AG08395 (cell line): ENCODE measurements at regions not wholly inside any gene's neighbourhood (a gene's known extent, or its start where the extent isn't known, plus 50 kb on each side); places are given as distances from the start of the nearest gene placed in this dataset.

ENCODE experiments used
- DNase-seq: peaks from one replicate; pipeline ENCODE4 v3.0.0; 2012; ENCODE audit warnings: mixed read lengths, low spot score

GRCh38 chr15:91473894-91474545, 374.0 kb downstream of the SV2B start:
- no peak for DNase-seq

- DNase-seq, result no peak
These were observed 376.6 kb upstream of the SLCO3A1 start for GRCh38 chr15:91476861-91477260.

GRCh38 chr15:91478717-91479191, 374.8 kb upstream of the SLCO3A1 start:
- DNase-seq, result no peak

GRCh38 chr15:91480426-91480825, 373.1 kb upstream of the SLCO3A1 start:
- no peak for DNase-seq

- no peak for DNase-seq
These were observed 370.7 kb upstream of the SLCO3A1 start for GRCh38 chr15:91482799-91483198.

- DNase-seq, result no peak
These were observed 369.4 kb upstream of the SLCO3A1 start for GRCh38 chr15:91484141-91484540.

- no peak for DNase-seq
These were observed 365.1 kb upstream of the SLCO3A1 start for GRCh38 chr15:91488452-91488851.

- DNase-seq, result no peak
These were observed 363.3 kb upstream of the SLCO3A1 start for GRCh38 chr15:91490211-91490610.

- DNase-seq, result peak; percentile 29
These were observed 362.2 kb upstream of the SLCO3A1 start for GRCh38 chr15:91491101-91491950.

- no peak for DNase-seq
These were observed 356.5 kb upstream of the SLCO3A1 start for GRCh38 chr15:91496754-91497691.

- DNase-seq, result no peak
These were observed 355.3 kb upstream of the SLCO3A1 start for GRCh38 chr15:91498046-91498748.

GRCh38 chr15:91498749-91499062, 354.8 kb upstream of the SLCO3A1 start:
- no peak for DNase-seq

- no peak for DNase-seq
These were observed 353.6 kb upstream of the SLCO3A1 start for GRCh38 chr15:91499774-91500383.

GRCh38 chr15:91508633-91509032, 344.9 kb upstream of the SLCO3A1 start:
- no peak for DNase-seq

GRCh38 chr15:91514147-91514546, 339.4 kb upstream of the SLCO3A1 start:
- no peak for DNase-seq

- DNase-seq, result peak; percentile 91
These were observed 338.2 kb upstream of the SLCO3A1 start for GRCh38 chr15:91515188-91515754.

- DNase-seq, result no peak
These were observed 336.6 kb upstream of the SLCO3A1 start for GRCh38 chr15:91516866-91517265.

- no peak for DNase-seq
These were observed 335.9 kb upstream of the SLCO3A1 start for GRCh38 chr15:91517491-91518200.

- no peak for DNase-seq
These were observed 332.7 kb upstream of the SLCO3A1 start for GRCh38 chr15:91520850-91521249.

GRCh38 chr15:91521548-91521947, 332.0 kb upstream of the SLCO3A1 start:
- no peak for DNase-seq
